CD4-positive, alpha-beta T cell (primary cell): ENCODE measurements at regions not wholly inside any gene's neighbourhood (a gene's known extent, or its start where the extent isn't known, plus 50 kb on each side); places are given as distances from the start of the nearest gene placed in this dataset.
"Not testable (repeated sequence)": the region's sequence is repeated elsewhere in the genome, so short reads cannot be mapped to it uniquely, and the experiment has no call there.

Experiments
- ATAC-seq: fragments of 200-7000 bp; cut with Tn5 transposase; one replicate; pipeline ENCODE4 v1.10.0; 2022; ENCODE audit warnings: mild to moderate bottlenecking; ENCODE audit not compliant: poor library complexity
- CTCF ChIA-PET: fragments of 350-600 bp; sonication (Branson Sonifier 250); formaldehyde crosslinking; loops from one replicate; lab custom pipeline; 2021; ENCODE audit warnings: antibody characterized with exemption, inconsistent platforms; lab: Charles Lee
- POLR2A ChIA-PET: fragments of 350-600 bp; sonication (Branson Sonifier 250); formaldehyde crosslinking; loops from one replicate; lab custom pipeline; 2021; ENCODE audit warnings: antibody characterized with exemption, inconsistent platforms; lab: Charles Lee
- DNase-seq, 14 experiments: peaks; one replicate each; pipeline ENCODE4 v3.0.0-alpha.2; 2013 to 2020; ENCODE audit warnings: mixed read lengths in 2 of 14
- H3K27ac ChIP-seq, 2 donors: one replicate each; pipeline versions ENCODE4 v1.5.1 to v1.7.0; 2013; ENCODE audit warnings: low read length in 2 of 2, low read depth in 1 of 2, mild to moderate bottlenecking in 1 of 2
- H3K27me3 ChIP-seq, 2 experiments: 1 replicate in 1 of 2; 2 replicates in 1 of 2; pipeline versions ENCODE4 v1.6.1 to v1.7.0; 2013; ENCODE audit warnings: low read length in 2 of 2, control low read depth in 1 of 2, mild to moderate bottlenecking in 1 of 2, moderate library complexity in 1 of 2; ENCODE audit not compliant: insufficient read depth in 2 of 2, control insufficient read depth in 1 of 2
- H3K36me3 ChIP-seq: one replicate; pipeline ENCODE4 v1.6.1; 2013; ENCODE audit warnings: low read length, control low read depth; ENCODE audit not compliant: insufficient read depth
- H3K4me1 ChIP-seq: one replicate; pipeline ENCODE4 v1.6.1; 2013; ENCODE audit warnings: low read length, control low read depth; ENCODE audit not compliant: insufficient read depth
- H3K4me3 ChIP-seq: one replicate; pipeline ENCODE4 v1.5.1; 2013; ENCODE audit warnings: mild to moderate bottlenecking, low read length, moderate library complexity
- H3K9me3 ChIP-seq, 2 experiments: 1 replicate in 1 of 2; 2 replicates in 1 of 2; pipeline versions ENCODE4 v1.6.1 to v1.7.0; 2013; ENCODE audit warnings: low read length in 2 of 2, mild to moderate bottlenecking in 2 of 2, control low read depth in 1 of 2, moderate library complexity in 1 of 2; ENCODE audit not compliant: control insufficient read depth in 1 of 2, insufficient read depth in 1 of 2
- H3K27ac Mint-ChIP-seq: one replicate; pipeline ENCODE4 v1.8.0; 2020; ENCODE audit warnings: mixed read lengths
- H3K27me3 Mint-ChIP-seq: one replicate; pipeline ENCODE4 v1.8.0; 2021; ENCODE audit warnings: mixed read lengths
- H3K36me3 Mint-ChIP-seq: one replicate; pipeline ENCODE4 v1.8.0; 2021; ENCODE audit warnings: low read depth, mixed read lengths
- H3K4me1 Mint-ChIP-seq: one replicate; pipeline ENCODE4 v1.8.0; 2021; ENCODE audit warnings: low read depth, mixed read lengths
- H3K4me3 Mint-ChIP-seq: one replicate; pipeline ENCODE4 v1.8.0; 2020; ENCODE audit warnings: mild to moderate bottlenecking, mixed read lengths
- H3K9me3 Mint-ChIP-seq: one replicate; pipeline ENCODE4 v1.8.0; 2020; ENCODE audit warnings: mixed read lengths
- intact Hi-C, 2 experiments: fragments of 100-400 bp; cut with DNase I in 1 of 2; cut with micrococcal nuclease in 1 of 2; formaldehyde crosslinking; loops; one replicate each; pipeline versions ENCODE4 v1.15.1 to v1.9.0; 2023 to 2025; cut with DNase I, micrococcal nuclease
- TF ChIP-seq, protein P1 (sequence below): fragments of 200-600 bp; IDR thresholded peaks from one replicate; pipeline ENCODE4 v1.8.0; 2022; ENCODE audit warnings: antibody characterized with exemption, mild to moderate bottlenecking

DNA sequence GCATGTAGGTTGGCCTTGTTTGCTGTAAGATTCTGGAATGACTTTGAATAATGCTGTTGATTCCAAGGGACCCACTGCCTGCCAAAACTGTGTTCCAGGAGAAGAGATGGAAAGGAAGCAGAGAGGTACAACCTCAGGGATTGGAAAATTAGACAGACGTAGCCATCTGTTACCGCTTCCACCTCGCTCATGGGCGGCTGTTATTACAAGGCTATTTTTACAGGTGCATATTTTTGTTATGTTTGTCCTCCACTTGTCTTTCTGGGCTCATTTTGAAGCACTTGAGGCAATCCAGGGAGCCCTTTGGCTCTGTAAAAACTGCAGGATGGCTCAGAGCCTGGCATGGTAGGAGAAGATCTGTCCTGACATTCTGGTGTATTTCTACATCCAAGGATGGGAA, 276.4 kb upstream of the TMTC4 start:
- CTCF ChIA-PET = no interaction called here
- Histone ChIP-seq H3K27ac (no peak overlapping the region), H3K9me3 (no peaks in the 10 kb centered on the region), H3K27me3 (no peaks in the 10 kb centered on the region), H3K4me3 (no peak overlapping the region), H3K36me3 (no peaks in the 10 kb centered on the region), H3K4me1 (no peaks in the 10 kb centered on the region)
- H3K9me3 Mint-ChIP-seq = no peaks in the 10 kb centered on the region
- ATAC-seq (no peak), DNase-seq (no peak)
- no peaks in the 10 kb centered on the region for H3K27me3 Mint-ChIP-seq
- H3K4me3 Mint-ChIP-seq = no peak overlapping the region
- H3K27ac Mint-ChIP-seq = no peak overlapping the region
- H3K4me1 Mint-ChIP-seq = no peaks in the 10 kb centered on the region
- TF ChIP-seq, protein P1, sequence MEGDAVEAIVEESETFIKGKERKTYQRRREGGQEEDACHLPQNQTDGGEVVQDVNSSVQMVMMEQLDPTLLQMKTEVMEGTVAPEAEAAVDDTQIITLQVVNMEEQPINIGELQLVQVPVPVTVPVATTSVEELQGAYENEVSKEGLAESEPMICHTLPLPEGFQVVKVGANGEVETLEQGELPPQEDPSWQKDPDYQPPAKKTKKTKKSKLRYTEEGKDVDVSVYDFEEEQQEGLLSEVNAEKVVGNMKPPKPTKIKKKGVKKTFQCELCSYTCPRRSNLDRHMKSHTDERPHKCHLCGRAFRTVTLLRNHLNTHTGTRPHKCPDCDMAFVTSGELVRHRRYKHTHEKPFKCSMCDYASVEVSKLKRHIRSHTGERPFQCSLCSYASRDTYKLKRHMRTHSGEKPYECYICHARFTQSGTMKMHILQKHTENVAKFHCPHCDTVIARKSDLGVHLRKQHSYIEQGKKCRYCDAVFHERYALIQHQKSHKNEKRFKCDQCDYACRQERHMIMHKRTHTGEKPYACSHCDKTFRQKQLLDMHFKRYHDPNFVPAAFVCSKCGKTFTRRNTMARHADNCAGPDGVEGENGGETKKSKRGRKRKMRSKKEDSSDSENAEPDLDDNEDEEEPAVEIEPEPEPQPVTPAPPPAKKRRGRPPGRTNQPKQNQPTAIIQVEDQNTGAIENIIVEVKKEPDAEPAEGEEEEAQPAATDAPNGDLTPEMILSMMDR = no peak
- POLR2A ChIA-PET = no interaction called here
- no peaks in the 10 kb centered on the region for H3K36me3 Mint-ChIP-seq
- intact Hi-C loops = no loop called here

DNA sequence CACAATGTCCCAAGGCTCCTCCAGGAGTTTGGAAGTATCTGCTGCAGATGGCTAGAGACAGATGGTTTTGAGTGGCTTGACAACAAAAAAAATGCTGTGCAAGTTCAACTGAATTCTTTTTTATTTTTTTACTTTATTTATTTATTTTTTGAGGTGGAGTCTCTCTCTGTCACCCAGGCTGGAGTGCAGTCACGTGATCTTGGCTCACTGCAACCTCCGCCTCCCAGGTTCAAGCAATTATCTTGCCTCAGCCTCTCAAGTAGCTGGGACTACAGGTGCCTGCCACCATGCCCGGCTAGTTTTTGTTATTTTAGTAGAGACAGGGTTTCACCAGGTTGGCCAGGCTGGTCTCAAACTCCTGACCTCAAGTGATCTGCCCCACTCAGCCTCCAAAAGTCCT, 274.3 kb upstream of the TMTC4 start:
- H3K27me3 Mint-ChIP-seq, H3K9me3 ChIP-seq, H3K27ac Mint-ChIP-seq: not testable (repeated sequence)

DNA sequence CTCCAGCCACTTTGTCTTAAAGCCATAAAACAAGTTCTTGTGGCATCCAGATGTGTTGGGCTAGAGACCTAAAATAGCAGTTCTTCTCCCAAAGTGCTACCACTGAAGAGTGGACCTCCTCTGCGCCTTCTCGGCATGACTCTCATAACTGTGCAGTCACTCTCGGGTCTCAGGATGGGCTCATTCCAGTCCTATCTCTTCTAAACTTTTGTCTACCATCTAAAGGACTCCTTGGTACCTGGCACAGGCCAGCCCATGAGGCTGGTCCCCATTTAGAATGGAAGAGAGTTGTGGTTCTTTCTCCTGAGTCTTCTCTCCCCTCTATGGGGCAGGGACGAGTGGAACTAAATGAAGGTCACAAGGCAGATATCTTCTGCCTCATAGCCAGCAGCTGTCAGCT, 272.0 kb upstream of the TMTC4 start:
- no peak overlapping the region for H3K27ac ChIP-seq
- TF ChIP-seq, protein P1 = no peak
- no peak overlapping the region for H3K27ac Mint-ChIP-seq
- DNase-seq = no peak
- H3K9me3 Mint-ChIP-seq = no peaks in the 10 kb centered on the region
- H3K4me1 ChIP-seq = no peaks in the 10 kb centered on the region
- ChIA-PET POLR2A (no interaction called here), CTCF (no interaction called here)
- H3K27me3 Mint-ChIP-seq = peaks cover 13% of the 10 kb centered on the region
- H3K4me1 Mint-ChIP-seq = no peaks in the 10 kb centered on the region
- H3K36me3 Mint-ChIP-seq = no peaks in the 10 kb centered on the region
- H3K4me3 Mint-ChIP-seq = no peak overlapping the region
- H3K9me3 ChIP-seq = no peaks in the 10 kb centered on the region
- no peaks in the 10 kb centered on the region for H3K36me3 ChIP-seq
- no peak overlapping the region for H3K4me3 ChIP-seq
- H3K27me3 ChIP-seq = peaks cover 0 to 2% of the 10 kb centered on the region in 2 experiments
- intact Hi-C loops = no loop called here
- no peak for ATAC-seq

More for the DNA sequence above, 274.3 kb upstream of the TMTC4 start:
- H3K4me1 ChIP-seq, H3K36me3 Mint-ChIP-seq, H3K4me3 ChIP-seq, intact Hi-C loops, H3K27me3 ChIP-seq, H3K36me3 ChIP-seq, H3K9me3 Mint-ChIP-seq, H3K4me3 Mint-ChIP-seq, H3K4me1 Mint-ChIP-seq, H3K27ac ChIP-seq, CTCF ChIA-PET, ATAC-seq, POLR2A ChIA-PET, DNase-seq: not testable (repeated sequence)

DNA sequence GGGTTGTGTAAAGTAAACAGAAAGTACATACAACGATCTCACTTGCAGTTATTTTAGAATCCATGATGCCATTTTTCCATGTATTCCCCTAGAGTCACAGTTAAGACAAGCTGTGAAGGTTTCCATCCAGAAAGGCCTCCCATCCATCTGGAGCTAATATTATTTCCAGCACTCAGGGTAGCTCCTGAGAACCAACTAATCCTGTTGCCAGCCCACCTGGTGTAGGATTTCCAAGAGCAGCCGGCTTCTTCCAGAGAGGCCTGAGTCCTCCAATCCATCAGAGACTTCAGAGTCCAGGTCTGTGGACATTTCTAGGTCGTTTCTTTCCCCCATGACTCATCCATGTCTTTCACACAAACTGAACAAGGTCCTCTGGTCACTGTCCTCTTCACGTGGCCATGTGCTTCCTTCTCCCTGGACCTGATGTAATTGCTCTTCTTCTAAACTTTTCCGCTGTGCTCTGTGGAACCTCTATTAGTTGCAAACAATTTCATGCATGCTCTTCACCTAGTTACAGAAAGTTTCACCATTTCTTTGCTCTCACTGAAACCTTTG, 270.3 kb upstream of the TMTC4 start:
- ATAC-seq (no peak), DNase-seq (no peak)
- H3K9me3 Mint-ChIP-seq = no peaks in the 10 kb centered on the region
- ChIA-PET POLR2A (no interaction called here), CTCF (no interaction called here)
- Histone ChIP-seq H3K9me3 (no peaks in the 10 kb centered on the region), H3K4me1 (no peaks in the 10 kb centered on the region), H3K36me3 (no peaks in the 10 kb centered on the region), H3K27me3 (peaks cover 0 to 2% of the 10 kb centered on the region in 2 experiments), H3K27ac (no peak overlapping the region), H3K4me3 (no peak overlapping the region)
- peaks cover 18% of the 10 kb centered on the region for H3K27me3 Mint-ChIP-seq
- H3K36me3 Mint-ChIP-seq = no peaks in the 10 kb centered on the region
- TF ChIP-seq, protein P1 = no peak
- H3K4me1 Mint-ChIP-seq = no peaks in the 10 kb centered on the region
- H3K4me3 Mint-ChIP-seq = no peak overlapping the region
- no peak overlapping the region for H3K27ac Mint-ChIP-seq
- intact Hi-C loops = no loop called here
